Hepatocyte (in vitro differentiated cells): ENCODE measurements at regions not wholly inside any gene's neighbourhood (a gene's known extent, or its start where the extent isn't known, plus 50 kb on each side); places are given as distances from the start of the nearest gene placed in this dataset.

Source experiments
- EZH2 ChIP-seq: fragments of 200-600 bp; sonication (generic); IDR thresholded peaks from 2 replicates; pipeline ENCODE4 v1.6.1; 2016; ENCODE audit warnings: antibody characterized with exemption, mild to moderate bottlenecking, borderline replicate concordance
- EZH2phosphoT487 ChIP-seq: fragments of 200-600 bp; sonication (generic); IDR thresholded peaks from one replicate; pipeline ENCODE4 v1.6.1; 2018; ENCODE audit warnings: antibody characterized with exemption, mild to moderate bottlenecking, low read depth, moderate library complexity; ENCODE audit not compliant: unreplicated experiment, severe bottlenecking
- TF ChIP-seq, protein P1 (sequence below): fragments of 200-600 bp; sonication (generic); IDR thresholded peaks from 2 replicates; pipeline ENCODE4 v1.5.1; 2016; ENCODE audit warnings: antibody characterized with exemption, mild to moderate bottlenecking; ENCODE audit not compliant: poor library complexity

GRCh38 chr18:56121669-56122068 is 516.7 kb downstream of the TXNL1 start:
- TF ChIP-seq, protein P1, sequence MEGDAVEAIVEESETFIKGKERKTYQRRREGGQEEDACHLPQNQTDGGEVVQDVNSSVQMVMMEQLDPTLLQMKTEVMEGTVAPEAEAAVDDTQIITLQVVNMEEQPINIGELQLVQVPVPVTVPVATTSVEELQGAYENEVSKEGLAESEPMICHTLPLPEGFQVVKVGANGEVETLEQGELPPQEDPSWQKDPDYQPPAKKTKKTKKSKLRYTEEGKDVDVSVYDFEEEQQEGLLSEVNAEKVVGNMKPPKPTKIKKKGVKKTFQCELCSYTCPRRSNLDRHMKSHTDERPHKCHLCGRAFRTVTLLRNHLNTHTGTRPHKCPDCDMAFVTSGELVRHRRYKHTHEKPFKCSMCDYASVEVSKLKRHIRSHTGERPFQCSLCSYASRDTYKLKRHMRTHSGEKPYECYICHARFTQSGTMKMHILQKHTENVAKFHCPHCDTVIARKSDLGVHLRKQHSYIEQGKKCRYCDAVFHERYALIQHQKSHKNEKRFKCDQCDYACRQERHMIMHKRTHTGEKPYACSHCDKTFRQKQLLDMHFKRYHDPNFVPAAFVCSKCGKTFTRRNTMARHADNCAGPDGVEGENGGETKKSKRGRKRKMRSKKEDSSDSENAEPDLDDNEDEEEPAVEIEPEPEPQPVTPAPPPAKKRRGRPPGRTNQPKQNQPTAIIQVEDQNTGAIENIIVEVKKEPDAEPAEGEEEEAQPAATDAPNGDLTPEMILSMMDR = no peak
- TF ChIP-seq EZH2 = no peak
- TF ChIP-seq EZH2phosphoT487 = no peak
